Parathyroid adenoma (tissue), 2 donors: ENCODE measurements at regions not wholly inside any gene's neighbourhood (a gene's known extent, or its start where the extent isn't known, plus 50 kb on each side); places are given as distances from the start of the nearest gene placed in this dataset.

Experiments
- H2AFZ ChIP-seq: fragments of 300-600 bp; sonication (generic); one replicate; pipeline ENCODE4 v1.7.0; 2017; ENCODE audit warnings: antibody characterized with exemption, mild to moderate bottlenecking
- H3K27ac ChIP-seq: fragments of 300-600 bp; sonication (generic); one replicate; pipeline ENCODE4 v1.7.0; 2017
- H3K27me3 ChIP-seq: fragments of 300-600 bp; sonication (generic); one replicate; pipeline ENCODE4 v1.7.0; 2017; ENCODE audit warnings: low read length; ENCODE audit not compliant: control insufficient read depth, insufficient read depth
- H3K36me3 ChIP-seq: fragments of 300-600 bp; sonication (generic); one replicate; pipeline ENCODE4 v1.7.0; 2017; ENCODE audit warnings: low read length; ENCODE audit not compliant: control insufficient read depth, insufficient read depth
- H3K4me1 ChIP-seq: fragments of 300-600 bp; sonication (generic); one replicate; pipeline ENCODE4 v1.7.0; 2017; ENCODE audit warnings: control low read depth
- H3K4me2 ChIP-seq: fragments of 300-600 bp; sonication (generic); one replicate; pipeline ENCODE4 v1.7.0; 2017; ENCODE audit warnings: low read length
- H3K4me3 ChIP-seq: fragments of 300-600 bp; sonication (generic); one replicate; pipeline ENCODE4 v1.7.0; 2017; ENCODE audit warnings: low read depth, low read length
- H3K79me2 ChIP-seq: fragments of 300-600 bp; sonication (generic); one replicate; pipeline ENCODE4 v1.7.0; 2017; ENCODE audit warnings: control low read depth
- H3K9ac ChIP-seq: fragments of 300-600 bp; sonication (generic); one replicate; pipeline ENCODE4 v1.7.0; 2017; ENCODE audit warnings: mild to moderate bottlenecking
- H3K9me3 ChIP-seq: fragments of 300-600 bp; sonication (generic); one replicate; pipeline ENCODE4 v1.7.0; 2017; ENCODE audit warnings: low read length; ENCODE audit not compliant: control insufficient read depth
- CTCF ChIP-seq: fragments of 300-600 bp; sonication (generic); IDR thresholded peaks from one replicate; pipeline ENCODE4 v1.7.0; 2017; ENCODE audit warnings: antibody characterized with exemption, mild to moderate bottlenecking
- donor health status: primary hyperparathyroidism.

DNA sequence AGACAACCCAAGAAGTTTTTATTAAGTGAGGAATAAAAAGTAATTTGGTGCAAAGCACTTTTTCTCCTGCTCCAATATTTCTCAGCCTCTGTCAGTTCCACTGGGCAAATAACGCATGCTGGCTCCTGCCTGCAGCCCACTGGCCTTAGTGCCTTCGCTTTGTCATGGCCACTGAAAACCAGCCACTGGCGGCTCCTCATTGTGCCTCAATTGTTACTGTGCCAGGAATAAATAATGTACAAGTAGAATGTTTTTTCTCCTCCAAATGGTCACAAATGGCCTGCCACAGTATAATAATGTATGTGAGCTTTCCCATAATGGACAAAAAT lies 267.1 kb downstream of the ACTR3 start:
- no peaks in the 10 kb centered on the region for H3K9me3 ChIP-seq
- TF ChIP-seq CTCF = no peak

GRCh38 chr2:114160263-114160981 lies 270.5 kb downstream of the ACTR3 start:
- Histone ChIP-seq H3K27me3 (no peaks in the 10 kb centered on the region), H2AFZ (no peak overlapping the region), H3K4me1 (no peaks in the 10 kb centered on the region), H3K79me2 (no peaks in the 10 kb centered on the region), H3K36me3 (no peaks in the 10 kb centered on the region), H3K4me2 (no peak overlapping the region), H3K4me3 (no peak overlapping the region), H3K27ac (no peak overlapping the region), H3K9me3 (no peaks in the 10 kb centered on the region), H3K9ac (no peak overlapping the region)
- no peak for TF ChIP-seq CTCF

More for the DNA sequence above, 267.1 kb downstream of the ACTR3 start:
- Histone ChIP-seq H3K9ac (no peak overlapping the region), H3K79me2 (no peaks in the 10 kb centered on the region), H3K27me3 (peaks cover 3% of the 10 kb centered on the region), H3K4me2 (no peak overlapping the region), H3K36me3 (no peaks in the 10 kb centered on the region), H3K4me3 (no peak overlapping the region), H3K4me1 (no peaks in the 10 kb centered on the region), H3K27ac (no peak overlapping the region), H2AFZ (no peak overlapping the region)

GRCh38 chr2:114161371-114161770 lies 271.5 kb downstream of the ACTR3 start:
- no peaks in the 10 kb centered on the region for H3K79me2 ChIP-seq
- H3K4me2 ChIP-seq = no peak overlapping the region
- no peaks in the 10 kb centered on the region for H3K4me1 ChIP-seq
- H3K36me3 ChIP-seq = no peaks in the 10 kb centered on the region
- H3K9me3 ChIP-seq = no peaks in the 10 kb centered on the region
- no peak overlapping the region for H2AFZ ChIP-seq
- no peak overlapping the region for H3K9ac ChIP-seq
- no peak for TF ChIP-seq CTCF
- no peak overlapping the region for H3K4me3 ChIP-seq
- no peak overlapping the region for H3K27ac ChIP-seq
- H3K27me3 ChIP-seq = no peaks in the 10 kb centered on the region

- Histone ChIP-seq H3K4me3 (no peak overlapping the region), H3K27me3 (no peaks in the 10 kb centered on the region), H3K9me3 (peaks cover 2% of the 10 kb centered on the region), H3K36me3 (no peaks in the 10 kb centered on the region), H3K27ac (no peak overlapping the region), H3K4me2 (no peak overlapping the region), H3K79me2 (no peaks in the 10 kb centered on the region), H3K4me1 (no peaks in the 10 kb centered on the region), H3K9ac (no peak overlapping the region), H2AFZ (no peak overlapping the region)
- no peak for TF ChIP-seq CTCF
These were observed 274.6 kb upstream of the DPP10 start for GRCh38 chr2:114167799-114168198.

DNA sequence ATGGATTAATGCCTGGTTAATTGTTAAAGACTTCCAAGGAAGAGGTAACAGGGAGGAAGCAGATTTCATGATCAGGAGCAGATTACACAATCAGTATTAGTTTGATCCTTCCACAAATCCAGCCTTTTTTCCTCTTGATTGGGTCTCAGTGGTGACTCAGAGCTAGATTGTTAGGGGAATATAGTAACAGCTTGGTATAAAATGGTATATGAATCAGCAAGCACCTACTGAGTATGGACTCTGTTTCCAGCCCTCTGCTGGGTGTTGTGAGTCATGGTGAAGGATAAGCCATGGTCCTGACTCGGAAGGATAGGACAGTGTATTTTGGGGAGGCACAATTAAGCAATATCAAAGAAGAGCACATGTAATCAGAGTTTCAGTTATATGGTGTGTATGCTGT lies 272.4 kb upstream of the DPP10 start:
- no peak overlapping the region for H3K27ac ChIP-seq

More for the DNA sequence above, 272.4 kb upstream of the DPP10 start:
- Histone ChIP-seq H3K9ac (no peak overlapping the region), H3K4me3 (no peak overlapping the region), H3K9me3 (peaks cover 2% of the 10 kb centered on the region), H3K27me3 (no peaks in the 10 kb centered on the region), H2AFZ (no peak overlapping the region), H3K4me2 (no peak overlapping the region), H3K4me1 (no peaks in the 10 kb centered on the region), H3K79me2 (no peaks in the 10 kb centered on the region), H3K36me3 (no peaks in the 10 kb centered on the region)
- no peak for TF ChIP-seq CTCF
